WTC11 (cell line): ENCODE measurements at regions not wholly inside any gene's neighbourhood (a gene's known extent, or its start where the extent isn't known, plus 50 kb on each side); places are given as distances from the start of the nearest gene placed in this dataset.

Experiments used
- KAT7 ChIP-seq: sonication (generic); formaldehyde crosslinking; IDR thresholded peaks from 2 replicates; pipeline ENCODE4 v1.8.1; 2023; ENCODE audit warnings: missing genetic modification reagents, mild to moderate bottlenecking, borderline replicate concordance
- MAX ChIP-seq: sonication (generic); formaldehyde crosslinking; IDR thresholded peaks from 2 replicates; pipeline ENCODE4 v1.8.0; 2022; ENCODE audit warnings: mild to moderate bottlenecking, missing genetic modification reagents
- NFE2L1 ChIP-seq: sonication (generic); formaldehyde crosslinking; IDR thresholded peaks from 2 replicates; pipeline ENCODE4 v1.8.1; 2023; ENCODE audit warnings: missing genetic modification reagents
- NR3C1 ChIP-seq: sonication (generic); formaldehyde crosslinking; conservative IDR thresholded peaks from 2 replicates; pipeline ENCODE4 v1.8.1; 2023; ENCODE audit warnings: low read depth, mild to moderate bottlenecking, missing genetic modification reagents
- SMAD3 ChIP-seq: sonication (generic); formaldehyde crosslinking; IDR thresholded peaks from 2 replicates; pipeline ENCODE4 v1.8.0; 2022; ENCODE audit warnings: missing genetic modification reagents, mild to moderate bottlenecking, borderline replicate concordance
- SP1 ChIP-seq: sonication (generic); formaldehyde crosslinking; conservative IDR thresholded peaks from 2 replicates; pipeline ENCODE4 v1.8.1; 2022; ENCODE audit warnings: missing genetic modification reagents
- ZNF121 ChIP-seq: sonication (generic); formaldehyde crosslinking; IDR thresholded peaks from 2 replicates; pipeline ENCODE4 v1.8.0; 2023; ENCODE audit warnings: missing genetic modification reagents
- ZNF396 ChIP-seq: fragments of 250-450 bp; sonication (Bioruptor Pico); IDR thresholded peaks from 2 replicates; pipeline ENCODE4 v1.8.0; 2021; ENCODE audit warnings: mild to moderate bottlenecking, moderate library complexity, borderline replicate concordance
- TF ChIP-seq, protein P1 (sequence below): fragments of 200-600 bp; IDR thresholded peaks from 2 replicates; pipeline ENCODE4 v1.8.0; 2022; ENCODE audit warnings: antibody characterized with exemption

DNA sequence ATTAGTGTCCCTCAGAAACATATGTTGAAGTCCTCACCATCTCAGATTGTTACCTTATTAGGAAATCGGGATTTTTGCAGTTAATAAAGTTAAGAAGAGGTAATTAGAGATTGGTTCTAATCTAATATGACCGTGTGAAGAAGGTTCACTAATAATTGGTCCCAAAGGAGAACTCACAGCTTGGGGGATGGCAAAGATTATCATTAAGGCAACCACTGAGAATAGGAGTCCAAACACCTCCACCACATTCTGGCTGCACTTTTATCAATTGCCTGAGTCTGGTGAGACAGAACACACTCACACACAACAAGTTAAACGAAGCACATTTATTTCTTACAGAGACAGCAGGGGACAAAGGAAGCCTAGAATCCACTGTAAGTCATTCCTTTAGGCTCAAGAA, 94.9 kb upstream of the PRDM9 start:
- TF ChIP-seq, protein P1, sequence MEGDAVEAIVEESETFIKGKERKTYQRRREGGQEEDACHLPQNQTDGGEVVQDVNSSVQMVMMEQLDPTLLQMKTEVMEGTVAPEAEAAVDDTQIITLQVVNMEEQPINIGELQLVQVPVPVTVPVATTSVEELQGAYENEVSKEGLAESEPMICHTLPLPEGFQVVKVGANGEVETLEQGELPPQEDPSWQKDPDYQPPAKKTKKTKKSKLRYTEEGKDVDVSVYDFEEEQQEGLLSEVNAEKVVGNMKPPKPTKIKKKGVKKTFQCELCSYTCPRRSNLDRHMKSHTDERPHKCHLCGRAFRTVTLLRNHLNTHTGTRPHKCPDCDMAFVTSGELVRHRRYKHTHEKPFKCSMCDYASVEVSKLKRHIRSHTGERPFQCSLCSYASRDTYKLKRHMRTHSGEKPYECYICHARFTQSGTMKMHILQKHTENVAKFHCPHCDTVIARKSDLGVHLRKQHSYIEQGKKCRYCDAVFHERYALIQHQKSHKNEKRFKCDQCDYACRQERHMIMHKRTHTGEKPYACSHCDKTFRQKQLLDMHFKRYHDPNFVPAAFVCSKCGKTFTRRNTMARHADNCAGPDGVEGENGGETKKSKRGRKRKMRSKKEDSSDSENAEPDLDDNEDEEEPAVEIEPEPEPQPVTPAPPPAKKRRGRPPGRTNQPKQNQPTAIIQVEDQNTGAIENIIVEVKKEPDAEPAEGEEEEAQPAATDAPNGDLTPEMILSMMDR, result no peak
- TF ChIP-seq NFE2L1, result no peak
- no peak for TF ChIP-seq NR3C1 (CRISPR knock-in tag)
- TF ChIP-seq SMAD3 (CRISPR knock-in tag), result no peak
- no peak for TF ChIP-seq KAT7 (CRISPR knock-in tag)
- no peak for TF ChIP-seq ZNF396 (CRISPR knock-in tag)
- no peak for TF ChIP-seq MAX (CRISPR knock-in tag)
- no peak for TF ChIP-seq ZNF121 (CRISPR knock-in tag)
- no peak for TF ChIP-seq SP1
